GM18868 (cell line): ENCODE measurements at regions not wholly inside any gene's neighbourhood (a gene's known extent, or its start where the extent isn't known, plus 50 kb on each side); places are given as distances from the start of the nearest gene placed in this dataset.

Experiments
- ATAC-seq: cut with Tn5 transposase; IDR thresholded peaks from one replicate; pipeline ENCODE4 v1.9.1; 2021; ENCODE audit warnings: mild to moderate bottlenecking, moderate library complexity; ENCODE audit not compliant: unreplicated experiment

DNA sequence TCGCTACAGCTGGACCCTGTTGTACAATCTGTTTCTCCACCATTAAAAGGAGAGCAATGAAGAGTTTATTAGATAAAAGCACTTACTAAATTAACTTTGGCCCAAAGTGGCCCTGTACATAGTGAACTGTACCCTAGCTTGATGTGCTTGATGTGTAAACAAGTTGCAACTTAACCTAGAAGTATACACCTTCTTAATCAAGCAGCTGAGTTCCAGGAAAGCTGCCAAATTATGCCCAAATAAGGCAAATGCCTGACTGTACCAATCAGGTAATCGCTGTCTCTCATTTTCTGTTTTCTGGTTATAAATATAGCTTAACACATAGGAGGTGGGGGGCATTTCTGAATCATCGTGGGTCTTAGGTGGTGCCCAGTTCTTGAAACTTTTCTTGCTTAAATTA lies 704.8 kb upstream of the CBLB start:
- ATAC-seq, result no peak

GRCh38 chr3:106575029-106575428 lies 706.2 kb upstream of the CBLB start:
- no peak for ATAC-seq

DNA sequence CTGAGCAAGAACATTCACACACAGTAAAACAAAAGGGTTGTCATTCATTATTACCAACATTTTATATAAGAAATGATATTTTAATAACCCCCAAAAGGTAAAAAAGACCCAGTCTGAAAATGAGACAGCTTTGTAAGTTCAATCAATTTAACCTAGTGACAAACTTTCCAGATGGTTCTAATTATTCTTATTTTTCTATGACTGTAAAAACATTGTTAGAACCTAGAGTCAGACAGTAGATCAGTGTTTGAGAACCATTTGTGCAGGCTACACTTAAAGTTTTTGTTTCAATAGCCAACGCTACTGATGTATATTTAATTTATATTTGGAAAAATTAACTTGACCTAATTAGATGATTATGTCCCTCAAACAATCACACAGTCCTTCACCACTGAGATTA lies 708.4 kb upstream of the CBLB start:
- ATAC-seq, result no peak

- no peak for ATAC-seq
Measured at GRCh38 chr3:106578911-106579310, 710.1 kb upstream of the CBLB start.

DNA sequence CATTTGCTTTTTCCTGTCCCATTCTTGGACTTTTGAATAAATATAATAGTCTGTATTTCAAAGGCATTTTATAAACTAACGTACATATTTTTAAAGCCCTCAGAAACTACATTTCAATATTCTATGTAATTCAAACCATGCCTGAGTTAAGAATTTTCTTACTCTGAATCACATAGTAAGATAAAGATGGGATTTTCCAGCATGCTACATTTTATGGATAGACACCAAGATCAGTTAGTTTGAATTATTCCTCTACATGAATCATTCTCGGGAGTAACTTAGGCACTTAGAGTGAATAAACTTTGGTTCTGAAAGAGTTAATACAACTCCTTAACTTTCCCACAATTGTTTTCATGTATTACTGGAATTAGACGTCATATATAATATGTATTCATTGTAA lies 713.3 kb upstream of the CBLB start:
- ATAC-seq, result no peak

DNA sequence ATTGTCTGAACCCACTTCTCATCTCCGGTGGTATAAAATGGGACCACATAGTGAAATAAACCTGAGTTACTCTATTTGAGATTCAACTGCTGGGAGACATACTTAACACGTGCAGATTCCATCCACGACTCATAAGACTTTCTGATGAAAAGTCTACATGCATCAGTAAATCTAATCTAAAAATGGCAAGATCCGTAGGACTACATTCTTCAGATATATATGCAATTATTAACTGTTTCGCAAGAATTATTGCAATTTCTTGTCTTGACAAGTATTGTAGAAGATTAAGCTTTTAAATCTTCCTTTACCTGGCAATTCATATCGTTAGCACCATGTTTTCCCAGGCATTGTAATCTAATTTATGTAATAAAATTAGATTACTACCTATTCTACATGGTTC lies 718.7 kb upstream of the CBLB start:
- no peak for ATAC-seq

GRCh38 chr3:106588739-106589138 lies 719.9 kb upstream of the CBLB start:
- no peak for ATAC-seq

DNA sequence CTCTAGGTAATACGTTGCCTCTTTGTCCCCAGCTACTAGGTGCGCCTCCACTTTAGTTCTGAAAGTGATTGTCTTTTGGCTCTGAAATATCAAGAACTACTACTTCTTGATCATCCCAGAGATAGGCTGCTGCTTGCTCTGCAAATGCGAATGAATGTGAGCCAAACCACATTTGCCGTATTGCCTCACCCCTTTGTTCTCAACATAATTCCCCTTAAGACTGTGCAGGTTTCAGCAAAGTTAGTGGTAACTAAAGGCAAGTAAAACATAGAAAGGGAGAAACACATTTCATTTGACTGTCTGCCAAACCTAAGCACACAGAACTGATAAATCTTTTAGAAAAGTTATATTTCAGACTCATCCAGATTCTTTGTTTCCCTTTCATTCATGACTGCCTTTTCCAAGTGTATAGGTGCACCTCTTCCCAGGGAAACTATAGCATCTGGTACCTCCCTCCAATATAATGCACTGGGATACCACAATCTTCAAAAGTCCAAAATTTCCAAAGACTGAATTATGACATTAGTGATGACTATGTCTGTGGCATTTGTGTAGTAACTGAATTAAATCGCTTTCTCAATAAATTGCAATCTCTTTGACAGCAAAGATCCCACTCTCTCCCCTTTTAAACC lies 720.6 kb upstream of the CBLB start:
- ATAC-seq, result no peak

- no peak for ATAC-seq
Measured at GRCh38 chr3:106590216-106590615, 721.4 kb upstream of the CBLB start.

- ATAC-seq, result no peak
Measured at GRCh38 chr3:106593381-106593780, 724.6 kb upstream of the CBLB start.

DNA sequence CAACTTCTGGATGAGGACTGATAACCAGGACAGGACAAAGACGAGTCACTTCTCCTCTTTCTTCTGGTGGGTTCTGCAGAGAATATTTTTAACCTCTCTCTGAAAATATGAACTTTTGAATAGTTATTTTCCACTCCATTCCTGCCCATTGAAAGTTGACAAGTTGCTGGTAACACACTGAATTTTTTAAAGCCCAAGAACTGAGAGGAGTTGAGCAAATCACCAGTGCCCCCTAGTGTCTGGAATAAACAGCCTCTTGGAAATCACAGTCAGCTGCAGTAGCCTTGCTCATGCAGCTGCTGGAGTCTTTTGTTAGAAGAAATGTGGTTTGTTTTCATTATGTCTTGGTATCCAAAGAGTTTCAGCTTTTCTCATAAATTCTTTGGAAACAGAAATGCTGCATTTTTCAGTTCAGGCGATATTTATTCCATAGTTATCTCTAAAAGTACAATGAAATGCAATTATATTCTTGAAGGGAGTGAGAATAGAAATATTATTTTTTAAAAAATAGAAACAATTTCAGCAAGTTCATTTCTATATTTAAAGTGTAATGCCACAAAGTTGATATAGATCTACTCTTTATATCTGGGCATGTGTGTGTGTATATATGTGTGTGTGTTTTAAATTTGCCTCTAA lies 741.0 kb upstream of the CBLB start:
- ATAC-seq, result peak; percentile 93

DNA sequence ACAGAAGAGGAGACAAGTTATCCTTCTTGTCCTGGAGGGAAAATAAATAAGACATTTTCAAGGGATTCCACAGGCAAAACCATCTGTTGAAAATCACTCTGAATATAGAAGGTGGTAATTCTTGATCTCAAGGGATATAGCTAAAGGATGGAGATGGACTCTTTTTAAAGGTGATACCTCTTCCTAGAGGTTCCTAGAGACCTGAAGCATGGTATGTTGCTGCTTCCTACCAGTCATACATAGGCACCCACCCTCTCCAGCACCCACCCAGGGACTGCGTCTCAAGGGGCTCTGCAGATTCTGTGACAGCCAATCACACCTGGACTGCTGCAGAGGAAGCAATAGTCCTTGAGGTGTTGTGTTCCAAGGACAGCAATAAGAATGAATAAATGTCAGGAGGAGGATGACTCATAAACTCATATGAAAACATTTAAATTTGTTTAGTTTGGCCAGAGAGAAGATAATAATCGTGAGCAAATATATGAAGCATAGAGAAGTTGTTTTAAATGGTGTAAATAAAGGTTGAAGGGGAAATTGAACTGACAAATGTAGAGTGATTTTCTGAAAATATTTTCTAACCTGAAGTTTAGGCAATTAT lies 741.6 kb upstream of the CBLB start:
- ATAC-seq, result no peak

DNA sequence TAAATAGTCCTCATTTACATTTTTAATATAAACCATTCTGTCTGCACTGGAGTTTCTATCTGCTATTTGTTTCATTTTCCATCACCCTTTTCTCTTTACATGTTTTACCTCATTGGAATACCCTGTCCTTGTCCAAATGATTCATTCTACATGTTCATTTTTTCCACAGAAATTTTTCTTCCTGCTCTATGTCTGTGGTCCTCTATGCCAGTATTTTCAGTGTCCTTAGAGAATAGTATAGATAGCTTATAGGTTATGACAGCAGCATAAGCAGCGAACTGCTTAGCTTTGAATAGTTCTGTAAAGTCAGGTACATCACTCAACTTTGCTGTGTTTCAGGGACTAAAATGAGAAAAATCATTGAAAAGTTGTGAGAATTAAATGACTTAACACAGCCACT lies 742.3 kb upstream of the CBLB start:
- ATAC-seq, result no peak

DNA sequence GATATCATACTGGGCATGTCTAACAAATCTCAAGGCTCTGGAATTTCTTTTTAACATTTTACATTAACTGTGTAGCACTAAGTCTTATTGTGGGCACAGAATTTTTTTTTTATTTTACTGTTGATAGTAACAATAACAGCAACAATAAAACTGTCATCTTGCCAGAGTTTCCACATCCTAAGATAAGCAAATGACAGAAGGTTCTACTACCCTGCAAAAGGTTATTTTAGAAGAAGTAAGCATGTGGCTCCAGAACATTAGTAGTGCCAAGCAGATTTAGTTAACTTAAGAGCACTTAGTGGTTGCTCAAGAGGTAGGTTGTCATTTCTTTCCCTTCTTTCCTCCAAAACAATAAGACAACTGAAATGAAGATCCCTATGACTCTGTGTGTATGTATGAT lies 743.0 kb upstream of the CBLB start:
- ATAC-seq, result no peak

GRCh38 chr3:106616556-106616955 lies 747.7 kb upstream of the CBLB start:
- no peak for ATAC-seq

DNA sequence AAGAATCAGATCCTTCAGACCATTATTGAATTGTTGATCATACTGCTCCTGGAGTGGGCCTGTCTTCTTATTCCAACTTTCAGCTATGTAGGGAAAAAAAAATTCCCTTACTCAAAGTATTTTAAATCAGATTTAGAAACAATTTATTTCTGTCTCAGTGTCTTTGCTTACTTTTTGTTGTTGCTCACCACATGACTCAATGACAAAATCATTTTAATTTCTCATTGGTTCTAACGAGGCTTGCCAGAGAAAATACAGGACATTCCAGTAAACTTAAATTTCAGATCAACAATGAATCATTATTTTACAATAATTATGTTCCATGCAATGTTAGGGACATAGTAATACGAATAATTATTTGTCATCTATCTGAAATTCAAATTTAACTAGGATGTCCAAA lies 748.5 kb upstream of the CBLB start:
- no peak for ATAC-seq

GRCh38 chr3:106620646-106621045 lies 751.8 kb upstream of the CBLB start:
- ATAC-seq, result no peak

- ATAC-seq, result no peak
Measured at GRCh38 chr3:106624154-106624553, 753.1 kb upstream of the CCDC54 start.

DNA sequence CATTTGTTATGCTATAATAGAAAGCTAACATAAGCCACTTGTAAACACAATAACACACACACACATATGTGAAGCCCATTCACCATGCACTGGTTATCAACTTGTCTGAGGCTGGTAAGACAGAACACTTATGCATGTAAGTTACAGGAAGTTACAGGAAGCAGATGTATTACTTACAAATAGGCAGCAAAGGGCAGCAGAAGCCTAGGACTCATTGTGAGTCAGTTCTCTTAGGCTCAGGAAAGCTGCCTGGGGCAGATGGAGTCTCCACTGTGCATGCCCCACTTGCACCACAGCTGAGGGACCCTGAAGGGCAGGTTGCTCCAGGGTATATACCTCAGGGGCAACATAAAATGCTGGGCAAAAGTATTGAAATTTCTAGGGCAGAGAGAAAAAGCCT lies 748.8 kb upstream of the CCDC54 start:
- peak; percentile 35 for ATAC-seq

GRCh38 chr3:106629215-106629832 lies 747.9 kb upstream of the CCDC54 start:
- ATAC-seq, result peak; percentile 95

DNA sequence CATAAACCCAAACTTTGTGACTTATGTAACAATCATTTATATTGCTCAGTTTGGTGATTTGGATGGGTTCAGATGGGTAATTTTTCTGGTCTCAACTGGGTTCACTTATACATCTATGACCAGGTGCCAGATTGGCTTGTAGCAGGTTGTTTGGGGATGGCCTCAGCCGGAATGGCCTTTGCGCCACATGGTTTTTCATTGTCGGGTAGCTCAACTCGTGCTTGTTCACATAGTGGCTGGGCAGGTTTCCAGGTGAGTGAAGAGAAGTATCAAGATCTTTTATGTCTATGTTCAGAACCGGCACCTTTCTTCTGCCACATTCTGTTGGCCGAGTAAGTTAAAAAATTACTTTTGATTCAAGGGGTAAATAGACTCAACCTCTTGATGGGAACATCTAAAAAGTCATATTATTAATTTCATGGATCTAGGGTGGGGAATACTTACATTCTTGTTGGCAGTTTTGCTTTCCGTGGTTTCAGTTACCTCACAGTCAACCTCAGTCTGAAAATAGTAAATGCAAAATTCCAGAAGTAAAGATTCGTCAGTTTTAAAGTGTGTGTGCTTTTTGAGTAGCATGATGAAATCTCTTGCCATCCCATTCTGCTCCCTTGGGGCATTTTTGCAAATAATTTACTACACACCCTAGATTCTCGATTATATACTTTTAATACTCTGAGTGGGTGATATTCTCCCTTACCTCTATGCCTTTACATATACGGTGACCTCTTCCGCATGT lies 745.7 kb upstream of the CCDC54 start:
- ATAC-seq, result no peak

GRCh38 chr3:106635271-106635670 lies 742.0 kb upstream of the CCDC54 start:
- ATAC-seq, result peak; percentile 86
